HL-60 (cell line): ENCODE measurements at regions not wholly inside any gene's neighbourhood (a gene's known extent, or its start where the extent isn't known, plus 50 kb on each side); places are given as distances from the start of the nearest gene placed in this dataset.

Experiments used
- DNase-seq, 2 experiments: peaks; one replicate each; pipeline ENCODE4 v3.0.0-alpha.2; 2010 to 2020; ENCODE audit warnings: low read depth in 1 of 2, low spot score in 1 of 2
- H3K27ac ChIP-seq: fragments of 250-450 bp; sonication (Bioruptor Pico); replicated peaks from 2 replicates; pipeline ENCODE4 v1.5.1; 2020; ENCODE audit warnings: mild to moderate bottlenecking, moderate library complexity
- H3K27me3 ChIP-seq: fragments of 250-450 bp; sonication (Bioruptor Pico); 2 replicates; pipeline ENCODE4 v1.5.1; 2021; ENCODE audit warnings: mild to moderate bottlenecking, moderate library complexity; ENCODE audit not compliant: insufficient read depth, poor library complexity, severe bottlenecking
- H3K4me3 ChIP-seq: replicated peaks from 2 replicates; pipeline ENCODE4 v1.5.1; 2011; ENCODE audit warnings: mild to moderate bottlenecking, control low read depth, low read length; ENCODE audit not compliant: insufficient read depth
- GABPA ChIP-seq: IDR thresholded peaks from 2 replicates; pipeline ENCODE4 v1.6.1; 2012; ENCODE audit warnings: low read depth
- POLR2AphosphoS5 ChIP-seq: IDR thresholded peaks from 2 replicates; pipeline ENCODE4 v1.6.1; 2012; ENCODE audit warnings: low read depth
- SPI1 ChIP-seq: IDR thresholded peaks from 2 replicates; pipeline ENCODE4 v1.6.1; 2012; ENCODE audit warnings: low read depth, mild to moderate bottlenecking, borderline replicate concordance
- TF ChIP-seq, protein P1 (sequence below): IDR thresholded peaks from 2 replicates; pipeline ENCODE4 v1.6.1; 2012; ENCODE audit warnings: low read depth; ENCODE audit not compliant: insufficient replicate concordance
- TF ChIP-seq, protein P2 (sequence below): IDR thresholded peaks from one replicate; pipeline ENCODE4 v1.5.1; 2011; ENCODE audit warnings: low read length, control low read depth, inconsistent platforms; ENCODE audit not compliant: insufficient read depth

DNA sequence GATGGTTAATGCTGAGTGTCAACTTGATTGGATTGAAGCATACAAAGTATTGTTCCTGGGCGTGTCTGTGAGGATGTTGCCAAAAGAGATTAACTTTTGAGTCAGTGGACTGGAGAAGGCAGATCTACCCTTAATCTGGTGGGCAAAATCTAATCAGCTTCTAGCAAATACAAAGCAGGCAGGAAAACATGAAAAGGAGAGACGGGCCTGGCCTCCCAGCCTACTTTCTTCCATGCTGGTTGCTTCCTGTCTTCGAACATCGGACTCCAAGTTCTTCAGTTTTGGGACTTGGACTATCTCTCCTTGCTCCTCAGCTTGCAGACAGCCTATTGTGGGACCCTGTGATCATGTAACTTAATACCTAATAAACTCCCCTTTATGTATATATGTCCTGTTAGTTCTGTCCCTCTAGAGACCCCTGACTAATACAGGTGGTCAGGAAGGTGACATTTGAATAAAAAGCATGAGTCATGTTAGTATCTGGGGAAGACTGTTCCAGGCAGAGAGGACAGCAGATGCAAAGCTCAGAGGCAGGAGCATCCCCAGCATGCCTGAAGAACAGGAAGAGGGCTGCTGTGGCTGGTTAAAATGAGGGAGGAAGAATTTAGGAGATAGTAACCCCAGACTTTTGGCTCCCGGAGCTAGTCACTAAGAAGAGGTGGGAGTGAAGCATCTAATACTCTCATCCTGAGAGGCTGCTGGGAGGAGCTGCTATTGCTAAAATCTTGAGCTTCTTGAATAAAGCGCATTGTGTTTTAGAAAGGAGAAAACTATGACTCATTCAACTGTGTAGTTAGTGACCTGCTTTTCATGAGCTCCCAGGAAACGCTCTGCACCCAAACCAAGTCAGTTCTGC is 207.4 kb upstream of the HES1 start:
- DNase-seq = no peak
- no peaks in the 10 kb centered on the region for H3K27me3 ChIP-seq
- H3K27ac ChIP-seq = no peak overlapping the region
- TF ChIP-seq, protein P1, sequence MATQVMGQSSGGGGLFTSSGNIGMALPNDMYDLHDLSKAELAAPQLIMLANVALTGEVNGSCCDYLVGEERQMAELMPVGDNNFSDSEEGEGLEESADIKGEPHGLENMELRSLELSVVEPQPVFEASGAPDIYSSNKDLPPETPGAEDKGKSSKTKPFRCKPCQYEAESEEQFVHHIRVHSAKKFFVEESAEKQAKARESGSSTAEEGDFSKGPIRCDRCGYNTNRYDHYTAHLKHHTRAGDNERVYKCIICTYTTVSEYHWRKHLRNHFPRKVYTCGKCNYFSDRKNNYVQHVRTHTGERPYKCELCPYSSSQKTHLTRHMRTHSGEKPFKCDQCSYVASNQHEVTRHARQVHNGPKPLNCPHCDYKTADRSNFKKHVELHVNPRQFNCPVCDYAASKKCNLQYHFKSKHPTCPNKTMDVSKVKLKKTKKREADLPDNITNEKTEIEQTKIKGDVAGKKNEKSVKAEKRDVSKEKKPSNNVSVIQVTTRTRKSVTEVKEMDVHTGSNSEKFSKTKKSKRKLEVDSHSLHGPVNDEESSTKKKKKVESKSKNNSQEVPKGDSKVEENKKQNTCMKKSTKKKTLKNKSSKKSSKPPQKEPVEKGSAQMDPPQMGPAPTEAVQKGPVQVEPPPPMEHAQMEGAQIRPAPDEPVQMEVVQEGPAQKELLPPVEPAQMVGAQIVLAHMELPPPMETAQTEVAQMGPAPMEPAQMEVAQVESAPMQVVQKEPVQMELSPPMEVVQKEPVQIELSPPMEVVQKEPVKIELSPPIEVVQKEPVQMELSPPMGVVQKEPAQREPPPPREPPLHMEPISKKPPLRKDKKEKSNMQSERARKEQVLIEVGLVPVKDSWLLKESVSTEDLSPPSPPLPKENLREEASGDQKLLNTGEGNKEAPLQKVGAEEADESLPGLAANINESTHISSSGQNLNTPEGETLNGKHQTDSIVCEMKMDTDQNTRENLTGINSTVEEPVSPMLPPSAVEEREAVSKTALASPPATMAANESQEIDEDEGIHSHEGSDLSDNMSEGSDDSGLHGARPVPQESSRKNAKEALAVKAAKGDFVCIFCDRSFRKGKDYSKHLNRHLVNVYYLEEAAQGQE = no peak
- TF ChIP-seq POLR2AphosphoS5 (no peak), SPI1 (no peak), GABPA (no peak)
- TF ChIP-seq, protein P2, sequence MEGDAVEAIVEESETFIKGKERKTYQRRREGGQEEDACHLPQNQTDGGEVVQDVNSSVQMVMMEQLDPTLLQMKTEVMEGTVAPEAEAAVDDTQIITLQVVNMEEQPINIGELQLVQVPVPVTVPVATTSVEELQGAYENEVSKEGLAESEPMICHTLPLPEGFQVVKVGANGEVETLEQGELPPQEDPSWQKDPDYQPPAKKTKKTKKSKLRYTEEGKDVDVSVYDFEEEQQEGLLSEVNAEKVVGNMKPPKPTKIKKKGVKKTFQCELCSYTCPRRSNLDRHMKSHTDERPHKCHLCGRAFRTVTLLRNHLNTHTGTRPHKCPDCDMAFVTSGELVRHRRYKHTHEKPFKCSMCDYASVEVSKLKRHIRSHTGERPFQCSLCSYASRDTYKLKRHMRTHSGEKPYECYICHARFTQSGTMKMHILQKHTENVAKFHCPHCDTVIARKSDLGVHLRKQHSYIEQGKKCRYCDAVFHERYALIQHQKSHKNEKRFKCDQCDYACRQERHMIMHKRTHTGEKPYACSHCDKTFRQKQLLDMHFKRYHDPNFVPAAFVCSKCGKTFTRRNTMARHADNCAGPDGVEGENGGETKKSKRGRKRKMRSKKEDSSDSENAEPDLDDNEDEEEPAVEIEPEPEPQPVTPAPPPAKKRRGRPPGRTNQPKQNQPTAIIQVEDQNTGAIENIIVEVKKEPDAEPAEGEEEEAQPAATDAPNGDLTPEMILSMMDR = no peak
- H3K4me3 ChIP-seq = no peak overlapping the region

DNA sequence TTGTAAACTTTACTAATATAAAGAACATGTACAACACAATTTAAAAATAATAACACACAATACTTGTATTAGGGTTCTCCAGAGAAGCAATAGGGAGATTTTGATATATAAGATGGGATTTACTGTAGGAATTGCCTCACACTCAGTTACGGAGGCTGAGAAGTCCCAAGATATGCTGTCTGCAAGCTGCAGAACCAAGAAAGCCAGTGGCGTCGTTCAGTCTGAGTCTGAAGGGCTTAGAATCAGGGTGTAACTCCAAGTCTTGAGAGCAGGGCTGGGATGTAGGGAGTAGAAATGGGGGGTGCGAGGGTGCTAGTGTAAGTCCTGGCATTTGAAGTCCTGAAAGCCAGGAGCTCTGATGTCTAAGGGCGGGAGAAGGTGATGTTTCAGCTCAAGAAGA is 206.6 kb upstream of the HES1 start:
- no peak for DNase-seq
- TF ChIP-seq GABPA = no peak
- TF ChIP-seq, protein P1 = no peak
- TF ChIP-seq, protein P2 = no peak
- TF ChIP-seq SPI1 = no peak
- TF ChIP-seq POLR2AphosphoS5 = no peak
- H3K27me3 ChIP-seq = no peaks in the 10 kb centered on the region
- H3K4me3 ChIP-seq = no peak overlapping the region
- no peak overlapping the region for H3K27ac ChIP-seq

DNA sequence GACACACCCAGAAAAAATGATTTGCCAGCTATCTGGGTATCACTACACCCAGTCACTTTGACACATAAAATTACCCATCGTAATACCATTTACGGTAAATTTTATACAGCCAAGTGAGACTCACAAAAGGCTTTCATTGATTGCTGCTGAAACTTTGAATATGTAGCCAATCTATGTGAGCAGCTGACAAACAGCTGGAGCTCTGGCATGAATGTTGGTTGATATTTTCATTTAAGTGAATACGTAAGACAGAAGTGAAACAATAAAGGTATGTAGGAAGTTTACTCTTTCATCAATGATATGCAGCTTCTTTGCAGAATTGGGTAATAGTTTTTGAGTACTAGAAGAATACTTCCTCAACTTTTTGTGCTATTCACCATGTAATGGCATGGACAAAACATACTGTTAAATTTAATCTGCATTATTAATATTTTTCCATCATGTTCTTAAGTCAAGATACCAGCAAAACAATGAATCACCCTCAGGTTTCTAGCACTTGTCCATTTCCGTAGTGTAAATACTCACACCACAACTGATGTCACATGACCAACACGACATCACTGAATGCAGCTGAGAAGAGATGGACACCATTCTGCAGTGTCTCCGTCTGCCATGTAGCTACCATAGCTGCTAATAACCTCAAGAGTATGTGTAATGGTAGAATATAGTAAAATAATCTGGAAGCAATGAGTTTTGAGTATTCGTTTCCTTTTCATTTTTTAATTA is 205.9 kb upstream of the HES1 start:
- no peak for TF ChIP-seq SPI1
- TF ChIP-seq, protein P1 = no peak
- TF ChIP-seq POLR2AphosphoS5 = no peak
- TF ChIP-seq, protein P2 = no peak
- no peak for TF ChIP-seq GABPA
- H3K4me3 ChIP-seq = no peak overlapping the region
- H3K27me3 ChIP-seq = no peaks in the 10 kb centered on the region
- H3K27ac ChIP-seq = no peak overlapping the region
- DNase-seq = no peak
